ENCODE measurements at regions not wholly inside any gene's neighbourhood (a gene's known extent, or its start where the extent isn't known, plus 50 kb on each side); places are given as distances from the start of the nearest gene placed in this dataset.

- Histone ChIP-seq H3K36me3 (ENCODE audit: insufficient read depth, low read length) (no peaks in the 10 kb centered on the region), H3K9me3 (ENCODE audit: low read depth, low read length) (no peaks in the 10 kb centered on the region), H3K27ac (no peak overlapping the region), H3K4me3 (no peak overlapping the region), H3K9ac (ENCODE audit: insufficient read length) (no peak overlapping the region)
- TF ChIP-seq FOXP2 (optimal IDR thresholded peaks at IDR 0.05; ENCODE audit: control extremely low read depth, extremely low read length, insufficient read depth) (no peak), POLR2AphosphoS5 (IDR thresholded peaks at IDR 0.05; ENCODE audit: borderline replicate concordance, low read depth, low read length) (no peak), EZH2 (IDR thresholded peaks at IDR 0.05) (no peak)
- DNase-seq (ENCODE audit: low read depth, low spot score) = no peak
Observed at GRCh38 chr5:66346869-66347268, 202.8 kb downstream of the SREK1 start.

DNA sequence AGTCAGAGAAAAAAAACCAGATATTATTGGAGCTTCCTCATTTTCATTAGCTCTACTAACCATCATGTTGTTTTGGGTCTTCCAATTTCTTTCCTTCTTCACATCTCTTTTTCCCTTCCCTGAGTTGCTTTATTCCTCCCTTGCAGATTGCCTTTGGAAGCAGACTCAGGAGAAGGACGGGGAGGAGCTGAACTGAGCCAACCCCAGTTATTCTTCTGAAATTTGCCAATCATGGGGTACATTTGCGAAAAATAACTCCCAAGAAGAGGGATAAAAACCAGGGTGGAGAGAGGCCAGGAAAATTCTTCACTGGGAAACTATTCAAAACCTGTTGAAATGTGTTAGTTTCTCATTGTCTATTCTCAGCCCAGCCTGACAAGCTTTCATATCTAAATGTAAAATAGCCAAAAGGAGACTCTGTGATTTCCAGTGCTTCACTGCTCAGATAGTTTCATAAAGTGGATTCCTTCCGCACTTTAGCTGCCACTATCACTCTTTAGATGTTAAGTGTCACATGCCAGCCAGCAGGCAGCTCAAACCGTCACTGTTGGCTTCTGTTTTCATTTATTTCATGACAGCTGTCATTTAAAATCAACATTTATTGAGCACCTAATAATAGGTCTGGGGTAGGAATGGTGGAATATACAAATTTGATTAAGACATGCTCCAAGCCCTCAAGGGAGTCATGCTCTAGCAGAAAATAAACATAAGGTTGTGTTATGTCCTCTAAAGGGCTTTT, 204.5 kb downstream of the SREK1 start:
- no peaks in the 10 kb centered on the region for H3K9me3 ChIP-seq (ENCODE audit: low read depth, low read length)
- no peak overlapping the region for H3K4me3 ChIP-seq
- no peak overlapping the region for H3K9ac ChIP-seq (ENCODE audit: insufficient read length)
- no peak overlapping the region for H3K27ac ChIP-seq
- DNase-seq (ENCODE audit: low read depth, low spot score) = no peak
- H3K36me3 ChIP-seq (ENCODE audit: insufficient read depth, low read length) = no peaks in the 10 kb centered on the region
- TF ChIP-seq EZH2 (IDR thresholded peaks at IDR 0.05) (no peak), POLR2AphosphoS5 (IDR thresholded peaks at IDR 0.05; ENCODE audit: borderline replicate concordance, low read depth, low read length) (no peak), FOXP2 (optimal IDR thresholded peaks at IDR 0.05; ENCODE audit: control extremely low read depth, extremely low read length, insufficient read depth) (no peak)

GRCh38 chr5:66351813-66352212, 207.7 kb downstream of the SREK1 start:
- no peak for DNase-seq (ENCODE audit: low read depth, low spot score)
- H3K9ac ChIP-seq (ENCODE audit: insufficient read length) = no peak overlapping the region
- no peak overlapping the region for H3K4me3 ChIP-seq
- no peak for TF ChIP-seq POLR2AphosphoS5 (IDR thresholded peaks at IDR 0.05; ENCODE audit: borderline replicate concordance, low read depth, low read length)
- TF ChIP-seq FOXP2 (optimal IDR thresholded peaks at IDR 0.05; ENCODE audit: control extremely low read depth, extremely low read length, insufficient read depth) = no peak
- H3K9me3 ChIP-seq (ENCODE audit: low read depth, low read length) = no peaks in the 10 kb centered on the region
- no peaks in the 10 kb centered on the region for H3K36me3 ChIP-seq (ENCODE audit: insufficient read depth, low read length)
- H3K27ac ChIP-seq = no peak overlapping the region

DNA sequence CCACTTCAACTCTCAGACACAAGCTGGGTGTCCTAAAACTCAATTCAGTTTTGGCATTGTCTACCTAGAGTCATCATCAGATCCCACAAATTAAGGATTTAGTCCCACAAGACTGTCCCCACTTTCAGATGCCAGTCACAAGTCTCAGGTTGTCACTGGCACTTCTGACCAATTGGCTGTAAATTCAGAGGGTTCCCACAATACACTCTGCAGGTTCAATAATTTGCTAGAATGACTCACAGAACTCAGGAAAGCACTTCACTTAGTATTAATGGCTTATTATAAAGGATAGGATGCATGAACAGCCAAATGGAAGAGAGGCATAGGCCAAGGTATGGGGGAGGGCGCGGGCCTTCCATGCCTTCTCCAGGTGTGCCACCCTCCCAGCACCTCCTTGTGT, 209.1 kb downstream of the SREK1 start:
- no peak overlapping the region for H3K27ac ChIP-seq
- no peaks in the 10 kb centered on the region for H3K36me3 ChIP-seq (ENCODE audit: insufficient read depth, low read length)
- DNase-seq (ENCODE audit: low read depth, low spot score) = no peak
- TF ChIP-seq FOXP2 (optimal IDR thresholded peaks at IDR 0.05; ENCODE audit: control extremely low read depth, extremely low read length, insufficient read depth) (no peak), EZH2 (IDR thresholded peaks at IDR 0.05) (no peak), POLR2AphosphoS5 (IDR thresholded peaks at IDR 0.05; ENCODE audit: borderline replicate concordance, low read depth, low read length) (no peak)
- no peak overlapping the region for H3K9ac ChIP-seq (ENCODE audit: insufficient read length)
- H3K4me3 ChIP-seq = no peak overlapping the region
- no peaks in the 10 kb centered on the region for H3K9me3 ChIP-seq (ENCODE audit: low read depth, low read length)

DNA sequence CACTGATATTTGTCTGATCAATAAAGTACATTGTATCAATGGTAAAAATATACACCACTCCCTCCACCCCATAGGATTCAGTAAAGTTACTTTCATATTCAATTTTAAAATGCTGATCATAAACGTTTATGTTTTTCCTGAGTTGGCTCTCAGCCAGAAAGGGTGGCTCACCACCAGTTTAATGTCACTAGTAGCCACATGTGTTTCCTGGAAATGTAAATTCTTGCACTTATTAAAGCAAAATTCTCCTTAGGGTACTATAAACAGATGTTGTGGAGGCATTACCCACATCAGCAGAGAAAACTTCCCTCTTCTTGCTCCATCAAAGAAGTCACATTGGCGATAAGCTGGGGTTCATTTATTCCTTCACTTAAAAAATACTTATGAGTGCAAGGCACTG, 210.3 kb downstream of the SREK1 start:
- Histone ChIP-seq H3K9ac (ENCODE audit: insufficient read length) (no peak overlapping the region), H3K9me3 (ENCODE audit: low read depth, low read length) (no peaks in the 10 kb centered on the region), H3K36me3 (ENCODE audit: insufficient read depth, low read length) (no peaks in the 10 kb centered on the region), H3K4me3 (peak overlapping the region; percentile 68), H3K27ac (peak overlapping the region; percentile 89)
- TF ChIP-seq EZH2 (IDR thresholded peaks at IDR 0.05) (no peak), POLR2AphosphoS5 (IDR thresholded peaks at IDR 0.05; ENCODE audit: borderline replicate concordance, low read depth, low read length) (peak; percentile 62; the same call in 1 of the 2 replicates), FOXP2 (optimal IDR thresholded peaks at IDR 0.05; ENCODE audit: control extremely low read depth, extremely low read length, insufficient read depth) (peak; percentile 92)
- DNase-seq (ENCODE audit: low read depth, low spot score) = peak; percentile 96

GRCh38 chr5:66356011-66356565, 212.0 kb downstream of the SREK1 start:
- Histone ChIP-seq H3K27ac (no peak overlapping the region), H3K4me3 (no peak overlapping the region), H3K9me3 (ENCODE audit: low read depth, low read length) (no peaks in the 10 kb centered on the region), H3K9ac (ENCODE audit: insufficient read length) (no peak overlapping the region), H3K36me3 (ENCODE audit: insufficient read depth, low read length) (no peaks in the 10 kb centered on the region)
- no peak for TF ChIP-seq FOXP2 (optimal IDR thresholded peaks at IDR 0.05; ENCODE audit: control extremely low read depth, extremely low read length, insufficient read depth)
- no peak for TF ChIP-seq POLR2AphosphoS5 (IDR thresholded peaks at IDR 0.05; ENCODE audit: borderline replicate concordance, low read depth, low read length)
- TF ChIP-seq EZH2 (IDR thresholded peaks at IDR 0.05) = no peak
- DNase-seq (ENCODE audit: low read depth, low spot score) = no peak

GRCh38 chr5:66358741-66359140, 214.6 kb downstream of the SREK1 start:
- H3K27ac ChIP-seq = no peak overlapping the region
- no peak for DNase-seq (ENCODE audit: low read depth, low spot score)
- H3K36me3 ChIP-seq (ENCODE audit: insufficient read depth, low read length) = no peaks in the 10 kb centered on the region
- H3K9ac ChIP-seq (ENCODE audit: insufficient read length) = no peak overlapping the region
- no peak overlapping the region for H3K4me3 ChIP-seq
- H3K9me3 ChIP-seq (ENCODE audit: low read depth, low read length) = no peaks in the 10 kb centered on the region
- TF ChIP-seq EZH2 (IDR thresholded peaks at IDR 0.05) = no peak
- no peak for TF ChIP-seq POLR2AphosphoS5 (IDR thresholded peaks at IDR 0.05; ENCODE audit: borderline replicate concordance, low read depth, low read length)
- TF ChIP-seq FOXP2 (optimal IDR thresholded peaks at IDR 0.05; ENCODE audit: control extremely low read depth, extremely low read length, insufficient read depth) = no peak

DNA sequence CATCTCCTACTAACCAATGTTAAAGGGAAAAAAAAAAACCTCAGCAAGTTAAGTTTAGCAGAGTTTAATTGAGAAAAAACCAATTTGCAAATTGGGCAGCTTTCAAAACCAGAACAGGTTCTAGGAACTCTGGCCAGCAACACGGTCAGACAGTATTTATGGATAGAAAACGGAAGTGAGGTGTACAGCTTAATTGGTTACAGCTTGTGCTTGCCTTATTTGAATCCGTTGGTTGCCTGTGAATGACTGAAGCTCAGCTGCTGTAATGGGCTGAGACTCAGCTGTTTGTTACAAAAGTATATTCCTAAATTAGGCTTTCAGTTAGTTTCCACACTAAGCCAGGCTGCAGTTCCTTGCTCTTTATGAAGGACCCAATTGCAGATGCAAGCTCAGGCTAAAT, 217.0 kb downstream of the SREK1 start:
- TF ChIP-seq EZH2 (IDR thresholded peaks at IDR 0.05) = no peak
- TF ChIP-seq FOXP2 (optimal IDR thresholded peaks at IDR 0.05; ENCODE audit: control extremely low read depth, extremely low read length, insufficient read depth) = no peak
- no peak for TF ChIP-seq POLR2AphosphoS5 (IDR thresholded peaks at IDR 0.05; ENCODE audit: borderline replicate concordance, low read depth, low read length)
- H3K36me3 ChIP-seq (ENCODE audit: insufficient read depth, low read length) = no peaks in the 10 kb centered on the region
- DNase-seq (ENCODE audit: low read depth, low spot score) = no peak
- H3K9ac ChIP-seq (ENCODE audit: insufficient read length) = no peak overlapping the region
- no peak overlapping the region for H3K4me3 ChIP-seq
- no peaks in the 10 kb centered on the region for H3K9me3 ChIP-seq (ENCODE audit: low read depth, low read length)
- no peak overlapping the region for H3K27ac ChIP-seq

Measured in SK-N-MC (cell line).